ENCODE measurements at regions not wholly inside any gene's neighbourhood (a gene's known extent, or its start where the extent isn't known, plus 50 kb on each side); places are given as distances from the start of the nearest gene placed in this dataset.
"Not testable (repeated sequence)": the region's sequence is repeated elsewhere in the genome, so short reads cannot be mapped to it uniquely, and the experiment has no call there.

- DNase-seq (ENCODE audit: low spot score) = no peak
Observed at GRCh38 chr7:113783403-113783802, 135.4 kb downstream of the PPP1R3A start.

DNA sequence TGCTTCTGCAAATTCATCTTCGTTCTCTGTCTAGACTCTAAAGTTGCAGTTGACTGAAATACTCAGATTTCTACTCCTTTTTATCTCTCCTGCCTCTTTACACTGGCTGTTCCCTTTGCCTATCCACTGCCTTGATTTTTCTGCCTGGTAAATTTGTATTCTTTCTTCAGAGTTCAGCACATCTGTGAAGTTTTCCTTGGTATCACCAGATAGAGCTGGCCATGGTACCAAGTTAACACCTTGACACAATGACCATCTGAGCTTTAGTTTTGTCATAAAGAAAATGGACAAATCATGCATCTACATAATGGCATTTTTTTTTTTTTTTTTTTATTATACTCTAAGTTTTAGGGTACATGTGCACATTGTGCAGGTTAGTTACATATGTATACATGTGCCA, 143.0 kb downstream of the PPP1R3A start:
- DNase-seq (ENCODE audit: low spot score) = no peak

- no peak for DNase-seq (ENCODE audit: low spot score)
Observed at GRCh38 chr7:113775401-113775800, 143.4 kb downstream of the PPP1R3A start.

DNA sequence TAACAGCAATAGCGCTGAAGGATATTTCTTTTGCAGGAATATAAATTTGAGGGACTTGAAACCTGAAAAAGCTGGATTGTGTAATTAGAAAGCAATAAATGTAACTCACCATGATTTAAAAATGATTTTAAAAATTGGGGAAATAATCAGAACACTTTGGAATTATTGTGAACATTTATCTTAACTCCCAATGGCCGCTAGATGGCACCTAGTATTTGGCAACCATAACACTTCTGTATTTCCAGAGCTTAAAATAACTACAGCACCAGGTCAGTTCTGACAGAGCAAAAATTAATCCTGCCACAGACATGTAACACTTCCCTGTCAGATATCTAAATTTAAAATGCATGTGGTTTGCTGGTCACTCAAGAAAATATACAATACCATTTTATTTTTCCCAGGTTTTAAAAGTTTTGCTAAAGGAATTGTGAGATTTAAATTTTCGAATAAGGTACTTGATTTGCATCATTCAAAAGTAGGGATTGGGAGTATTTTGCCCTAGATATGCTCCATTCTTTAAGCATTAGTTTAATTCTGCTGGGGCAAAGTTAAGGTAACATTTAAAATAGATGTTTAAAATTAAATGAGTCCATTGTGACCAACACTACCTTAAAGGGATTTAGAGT, 144.5 kb downstream of the PPP1R3A start:
- DNase-seq (ENCODE audit: low spot score) = peak; percentile 37

- DNase-seq (ENCODE audit: low spot score) = no peak
Observed at GRCh38 chr7:113770146-113770738, 148.6 kb downstream of the PPP1R3A start.

- DNase-seq (ENCODE audit: low spot score) = no peak
Observed at GRCh38 chr7:113768387-113768786, 150.4 kb downstream of the PPP1R3A start.

- no peak for DNase-seq (ENCODE audit: low spot score)
Observed at GRCh38 chr7:113764401-113765035, 154.3 kb downstream of the PPP1R3A start.

DNA sequence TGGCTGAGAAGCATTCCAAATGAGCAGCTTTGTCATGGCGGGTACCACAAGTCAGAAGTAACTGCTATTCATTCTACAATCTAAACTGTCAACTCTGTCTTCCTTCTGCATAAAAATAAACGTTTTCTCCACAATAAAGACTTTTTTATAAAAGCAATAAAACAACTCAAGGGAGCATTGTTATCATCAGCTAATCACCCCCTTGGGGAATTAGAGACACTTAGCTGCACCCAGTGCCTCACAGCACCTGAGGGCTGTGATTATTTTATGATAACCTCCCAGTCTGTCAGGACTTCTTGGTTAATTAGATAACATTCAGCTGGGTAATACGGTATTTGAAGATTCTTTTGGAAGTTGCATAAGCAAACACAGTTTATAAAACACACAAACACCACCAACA, 155.6 kb downstream of the PPP1R3A start:
- DNase-seq (ENCODE audit: low spot score) = no peak

DNA sequence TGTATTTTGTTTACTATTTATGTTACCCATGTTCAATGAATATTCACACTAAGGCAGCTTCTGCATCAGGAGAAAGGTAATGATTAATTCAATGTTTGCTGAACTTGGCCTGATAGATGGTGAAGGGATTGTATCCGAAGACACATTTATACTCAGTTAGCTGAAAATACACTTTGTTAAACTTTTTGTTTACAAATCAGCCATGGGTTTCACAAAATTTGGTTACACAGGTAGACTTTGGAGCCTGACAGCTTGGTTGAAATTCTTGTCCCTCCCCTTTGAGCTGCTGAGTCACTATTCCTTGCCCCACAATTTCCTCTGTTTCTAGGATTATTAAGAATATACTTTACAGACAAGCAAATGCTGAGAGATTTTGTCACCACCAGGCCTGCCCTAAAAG, 162.6 kb downstream of the PPP1R3A start:
- DNase-seq (ENCODE audit: low spot score) = no peak

GRCh38 chr7:113752689-113753088, 166.1 kb downstream of the PPP1R3A start:
- DNase-seq (ENCODE audit: low spot score) = no peak

DNA sequence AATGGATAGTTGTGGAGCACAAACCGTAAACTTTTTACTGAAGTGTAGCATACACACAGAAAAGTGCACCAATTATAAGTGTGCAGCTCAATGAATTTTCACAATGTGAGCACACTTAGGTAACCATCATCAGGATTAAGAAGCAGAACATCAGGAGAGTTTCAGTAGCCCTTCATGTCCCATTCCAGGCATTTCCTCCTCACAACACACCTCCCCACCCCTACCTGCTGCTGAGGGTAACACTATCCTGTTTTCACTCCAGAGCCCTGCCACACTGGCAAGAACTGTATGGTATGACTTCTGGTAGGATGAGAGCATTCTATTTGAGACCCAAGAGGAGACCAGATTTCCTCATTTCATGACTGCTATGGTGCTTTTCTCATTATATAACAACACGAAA, 166.5 kb downstream of the PPP1R3A start:
- DNase-seq (ENCODE audit: low spot score) = no peak

- DNase-seq (ENCODE audit: low spot score) = no peak
Observed at GRCh38 chr7:113751547-113751946, 167.3 kb downstream of the PPP1R3A start.

DNA sequence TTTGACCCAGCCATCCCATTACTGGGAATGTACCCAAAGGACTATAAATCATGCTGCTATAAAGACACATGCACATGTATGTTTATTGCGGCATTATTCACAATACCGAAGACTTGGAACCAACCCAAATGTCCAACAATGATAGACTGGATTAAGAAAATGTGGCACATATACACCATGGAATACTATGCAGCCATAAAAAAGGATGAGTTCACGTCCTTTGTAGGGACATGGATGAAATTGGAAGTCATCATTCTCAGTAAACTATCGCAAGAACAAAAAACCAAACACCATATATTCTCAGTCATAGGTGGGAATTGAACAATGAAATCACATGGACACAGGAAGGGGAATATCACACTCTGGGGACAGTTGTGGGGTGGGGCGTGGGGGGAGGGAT, 170.4 kb downstream of the PPP1R3A start:
- DNase-seq (ENCODE audit: low spot score) = not testable (repeated sequence)

DNA sequence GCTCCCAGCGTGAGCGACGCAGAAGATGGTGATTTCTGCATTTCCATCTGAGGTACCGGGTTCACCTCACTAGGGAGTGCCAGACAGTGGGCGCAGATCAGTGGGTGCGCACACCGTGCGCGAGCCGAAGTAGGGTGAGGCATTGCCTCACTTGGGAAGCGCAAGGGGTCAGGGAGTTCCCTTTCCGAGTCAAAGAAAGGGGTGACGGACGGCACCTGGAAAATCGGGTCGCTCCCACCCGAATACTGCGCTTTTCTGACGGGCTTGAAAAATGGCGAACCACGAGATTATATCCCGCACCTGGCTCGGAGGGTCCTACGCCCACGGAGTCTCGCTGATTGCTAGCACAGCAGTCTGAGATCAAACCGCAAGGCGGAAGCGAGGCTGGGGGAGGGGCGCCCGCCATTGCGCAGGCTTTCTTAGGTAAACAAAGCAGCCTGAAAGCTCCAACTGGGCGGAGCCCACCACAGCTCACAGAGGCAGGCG, 175.8 kb downstream of the PPP1R3A start:
- DNase-seq (ENCODE audit: low spot score) = not testable (repeated sequence)

- no peak for DNase-seq (ENCODE audit: low spot score)
Observed at GRCh38 chr7:113742377-113742776, 176.4 kb downstream of the PPP1R3A start.

DNA sequence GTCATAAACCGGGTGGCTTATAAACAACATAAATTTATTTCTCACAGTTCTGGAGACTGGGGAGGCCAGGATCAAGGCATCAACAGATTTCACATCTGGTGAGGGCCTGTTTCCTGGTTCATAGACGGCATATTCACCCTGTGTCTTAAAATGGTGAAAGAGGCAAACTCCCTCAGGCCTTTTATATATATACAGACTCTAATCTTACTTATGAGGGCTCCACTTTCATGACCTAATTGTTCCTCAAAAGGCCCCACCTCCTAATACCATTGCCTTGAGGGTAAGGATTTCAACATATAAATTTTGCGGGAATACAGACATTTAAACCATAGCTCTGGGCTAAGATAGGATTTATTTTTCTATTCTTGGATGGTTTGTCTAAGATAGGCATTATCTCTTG, 187.2 kb downstream of the PPP1R3A start:
- no peak for DNase-seq (ENCODE audit: low spot score)

DNA sequence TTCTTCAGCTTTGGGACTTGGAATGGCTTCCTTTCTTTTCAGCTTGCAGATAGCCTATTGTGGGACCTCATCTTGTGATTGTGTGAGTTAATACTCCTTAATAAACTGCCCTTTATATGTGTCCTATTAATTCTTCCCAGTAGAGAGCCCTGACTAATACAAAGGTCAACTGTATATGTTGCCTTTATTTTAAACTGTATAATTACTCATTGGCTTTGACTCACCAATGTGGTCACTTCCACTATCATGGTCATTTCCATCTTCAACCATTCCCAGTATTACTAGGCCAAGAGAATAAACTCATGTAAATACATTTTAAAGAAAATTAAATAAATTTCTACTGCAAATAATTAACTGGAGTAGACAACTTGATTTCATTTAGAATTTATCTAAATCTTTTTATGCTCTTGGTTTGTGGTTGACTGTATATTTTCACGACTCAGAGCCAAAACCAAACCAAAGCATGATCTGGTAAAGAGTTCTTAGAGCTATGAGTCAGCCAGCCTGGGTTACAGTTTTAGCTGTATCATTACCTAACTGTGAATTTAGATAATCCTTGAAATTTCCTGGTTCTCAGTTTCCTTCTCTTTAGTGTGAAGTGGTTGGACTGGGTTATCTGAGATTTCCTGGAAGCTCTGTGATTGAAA, 188.4 kb downstream of the PPP1R3A start:
- DNase-seq (ENCODE audit: low spot score) = no peak

DNA sequence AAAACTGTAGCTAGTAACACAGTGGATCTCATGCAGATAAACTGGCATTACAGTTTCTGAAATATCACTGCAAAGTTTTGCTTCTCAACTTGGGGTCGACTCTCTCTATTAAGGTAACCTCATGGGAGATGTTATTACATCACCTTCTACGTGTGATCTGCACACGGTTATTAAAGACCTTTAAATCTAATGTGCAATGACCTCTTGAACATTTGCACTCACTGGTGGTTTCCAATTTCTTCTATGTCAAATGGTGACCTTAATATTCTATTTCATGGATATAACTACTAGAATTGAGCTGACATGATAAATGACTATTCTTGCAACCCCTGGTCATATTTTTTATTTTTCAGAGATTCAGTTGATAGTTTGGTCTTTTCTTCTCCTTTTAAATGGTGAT, 191.3 kb downstream of the PPP1R3A start:
- no peak for DNase-seq (ENCODE audit: low spot score)

DNA sequence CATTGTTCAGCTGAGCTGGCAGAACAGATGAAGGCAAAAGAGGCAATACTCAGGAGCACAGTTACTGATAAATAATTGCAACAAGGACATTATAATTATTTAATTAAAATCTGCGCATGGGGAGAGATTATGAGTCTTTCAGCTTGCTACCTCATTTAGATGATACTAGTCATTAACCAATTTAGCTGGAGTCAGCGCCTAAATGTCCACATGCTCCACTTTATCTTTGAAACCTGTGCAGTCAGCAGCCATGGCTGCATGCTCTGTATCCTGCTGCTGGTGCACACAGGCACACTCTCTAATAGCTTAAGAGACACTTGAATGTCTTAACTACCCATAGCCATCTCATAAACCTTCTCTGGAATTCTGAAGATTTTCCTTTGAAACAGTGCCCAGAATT, 196.8 kb downstream of the PPP1R3A start:
- no peak for DNase-seq (ENCODE audit: low spot score)

GRCh38 chr7:113717739-113718138, 201.1 kb downstream of the PPP1R3A start:
- DNase-seq (ENCODE audit: low spot score) = no peak

- DNase-seq (ENCODE audit: low spot score) = no peak
Observed at GRCh38 chr7:113715981-113716856, 202.6 kb downstream of the PPP1R3A start.

DNA sequence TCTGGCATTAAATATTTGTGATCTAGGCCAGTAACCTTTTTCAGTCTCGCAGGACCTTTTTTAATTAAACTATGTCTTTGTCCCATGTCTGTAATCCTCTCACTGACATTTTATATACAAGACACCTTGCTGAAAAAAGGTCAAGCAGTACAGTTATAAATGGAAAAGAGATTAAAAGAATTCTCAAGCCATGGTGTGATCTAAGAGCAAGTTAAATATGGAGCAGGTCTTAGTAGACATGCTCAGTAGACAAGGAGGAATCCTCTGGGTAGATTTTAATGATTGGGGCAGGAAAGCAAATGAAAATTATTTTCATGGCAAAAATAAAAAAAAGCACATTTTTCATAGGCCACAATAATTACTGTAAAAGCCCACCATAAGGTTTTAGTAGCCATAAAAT, 203.5 kb downstream of the PPP1R3A start:
- no peak for DNase-seq (ENCODE audit: low spot score)
